Natural killer cell treated with Interleukin-12 subunit alpha and Interleukin-12 subunit beta and Interleukin-15 and Interleukin-18, amount 100 ng/mL, for 72 hours (primary cell): ENCODE measurements at regions not wholly inside any gene's neighbourhood (a gene's known extent, or its start where the extent isn't known, plus 50 kb on each side); places are given as distances from the start of the nearest gene placed in this dataset.
"Not testable (repeated sequence)": the region's sequence is repeated elsewhere in the genome, so short reads cannot be mapped to it uniquely, and the experiment has no call there.

Source experiments
- ATAC-seq, 2 donors: fragments of 150-1000 bp; cut with Tn5 transposase in 1 of 2; sonication (Bioruptor Pico), chemical (Tn5 transposase) in 1 of 2; 2 replicates each; pipeline ENCODE4 v1.10.0; 2021
- DNase-seq: peaks from one replicate; pipeline ENCODE4 v3.0.0; 2022; ENCODE audit warnings: low spot score
- H3K27ac Mint-ChIP-seq, 2 donors: 1 replicate in 1 of 2; 2 replicates in 1 of 2; pipeline ENCODE4 v1.8.0; 2022; ENCODE audit warnings: mixed read lengths in 2 of 2, mild to moderate bottlenecking in 1 of 2, moderate library complexity in 1 of 2
- H3K27me3 Mint-ChIP-seq, 2 donors: 1 replicate in 1 of 2; 2 replicates in 1 of 2; pipeline ENCODE4 v1.8.0; 2022; ENCODE audit warnings: mixed read lengths in 2 of 2
- H3K36me3 Mint-ChIP-seq: one replicate; pipeline ENCODE4 v1.8.0; 2022; ENCODE audit warnings: mixed read lengths
- H3K4me1 Mint-ChIP-seq, 2 donors: 1 replicate in 1 of 2; 2 replicates in 1 of 2; pipeline ENCODE4 v1.8.0; 2022; ENCODE audit warnings: low read depth in 2 of 2, mixed read lengths in 2 of 2, mild to moderate bottlenecking in 1 of 2
- H3K4me3 Mint-ChIP-seq: one replicate; pipeline ENCODE4 v1.8.0; 2022; ENCODE audit warnings: mixed read lengths
- H3K9me3 Mint-ChIP-seq: 2 replicates; pipeline ENCODE4 v1.8.0; 2022; ENCODE audit warnings: mixed read lengths

DNA sequence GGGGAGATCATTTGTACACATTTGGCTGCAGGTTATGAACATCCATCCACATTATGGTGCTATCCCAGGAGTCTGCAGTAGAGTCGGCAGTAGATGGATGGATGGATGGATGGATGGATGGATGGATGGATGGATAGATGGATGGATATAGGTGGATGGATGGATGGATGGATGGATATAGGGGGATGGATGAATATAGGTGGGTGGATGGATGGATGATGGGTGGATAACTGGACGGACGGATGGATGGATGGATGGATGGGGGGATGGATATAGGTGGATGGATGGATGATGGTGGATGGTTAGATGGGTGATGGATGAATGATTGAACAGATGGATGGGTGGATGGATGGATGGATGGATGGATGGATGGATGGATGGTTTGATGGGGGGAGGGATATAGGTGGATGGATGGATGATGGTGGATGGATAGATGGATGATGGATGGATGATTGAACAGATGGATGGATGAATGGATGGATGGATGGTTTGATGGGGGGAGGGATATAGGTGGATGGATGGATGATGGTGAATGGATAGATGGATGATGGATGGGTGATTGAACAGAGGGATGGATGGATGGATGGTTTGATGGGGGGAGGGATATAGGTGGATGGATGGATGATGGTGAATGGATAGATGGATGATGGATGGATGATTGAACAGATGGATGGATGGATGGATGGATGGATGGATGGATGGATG is 65.3 kb upstream of the PRR5 start:
- not testable (repeated sequence) for H3K4me3 Mint-ChIP-seq, H3K9me3 Mint-ChIP-seq, ATAC-seq, H3K27me3 Mint-ChIP-seq, DNase-seq, H3K36me3 Mint-ChIP-seq
- Mint-ChIP-seq H3K4me1 (peaks cover 0 to 12% of the 10 kb centered on the region in 2 donors), H3K27ac (peak overlapping the region in 1 of 2 donors; percentile 19)

- H3K27ac Mint-ChIP-seq, H3K36me3 Mint-ChIP-seq, DNase-seq, H3K4me3 Mint-ChIP-seq, ATAC-seq, H3K27me3 Mint-ChIP-seq, H3K9me3 Mint-ChIP-seq: not testable (repeated sequence)
- H3K4me1 Mint-ChIP-seq: peaks cover 8 to 16% of the 10 kb centered on the region in 2 donors
Observed at GRCh38 chr22:44635567-44635966, 66.4 kb upstream of the PRR5 start.

GRCh38 chr22:44634426-44635321 is 67.3 kb upstream of the PRR5 start:
- ATAC-seq (no peak), DNase-seq (no peak)
- Mint-ChIP-seq H3K9me3 (peaks cover 6% of the 10 kb centered on the region), H3K27ac (no peak overlapping the region), H3K4me3 (no peak overlapping the region), H3K27me3 (no peaks in the 10 kb centered on the region), H3K4me1 (peaks cover 8 to 16% of the 10 kb centered on the region in 2 donors), H3K36me3 (peaks cover 5% of the 10 kb centered on the region)

DNA sequence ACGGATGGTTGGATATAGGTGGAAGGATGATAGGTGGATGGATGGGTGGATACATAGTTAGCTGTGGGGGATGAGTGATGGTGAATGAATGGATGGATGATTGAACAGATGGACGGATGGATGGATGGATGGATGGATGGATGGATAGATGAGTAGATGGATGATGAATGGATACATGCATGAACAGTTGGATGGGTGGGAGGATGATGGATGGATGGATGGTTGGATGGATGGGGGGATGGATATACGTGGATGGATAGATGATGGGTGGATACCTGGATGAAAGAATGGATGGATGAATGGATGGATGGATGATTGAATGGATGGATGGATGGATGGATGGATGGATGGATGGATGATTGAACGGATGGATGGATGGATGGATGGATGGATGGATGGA is 68.4 kb upstream of the PRR5 start:
- ATAC-seq (no peak), DNase-seq (no peak)
- Mint-ChIP-seq H3K27ac (no peak overlapping the region), H3K4me1 (peaks cover 8 to 16% of the 10 kb centered on the region in 2 donors), H3K9me3 (peaks cover 6% of the 10 kb centered on the region), H3K27me3 (no peaks in the 10 kb centered on the region), H3K4me3 (no peak overlapping the region), H3K36me3 (peaks cover 5% of the 10 kb centered on the region)

- H3K27me3 Mint-ChIP-seq: no peaks in the 10 kb centered on the region
- DNase-seq (no peak), ATAC-seq (peak; percentile 67 to 79)
- no peak overlapping the region for H3K4me3 Mint-ChIP-seq
- H3K9me3 Mint-ChIP-seq: peaks cover 6% of the 10 kb centered on the region
- peaks cover 8 to 16% of the 10 kb centered on the region in 2 donors for H3K4me1 Mint-ChIP-seq
- H3K36me3 Mint-ChIP-seq: peaks cover 5% of the 10 kb centered on the region
- no peak overlapping the region for H3K27ac Mint-ChIP-seq
Observed at GRCh38 chr22:44632541-44633396, 69.2 kb upstream of the PRR5 start.

- DNase-seq (no peak), ATAC-seq (no peak)
- Mint-ChIP-seq H3K27me3 (no peaks in the 10 kb centered on the region), H3K9me3 (no peaks in the 10 kb centered on the region), H3K27ac (no peak overlapping the region), H3K36me3 (peaks cover 5% of the 10 kb centered on the region), H3K4me1 (peaks cover 13 to 15% of the 10 kb centered on the region in 2 donors), H3K4me3 (no peak overlapping the region)
Observed at GRCh38 chr22:44630826-44631225, 71.2 kb upstream of the PRR5 start.

DNA sequence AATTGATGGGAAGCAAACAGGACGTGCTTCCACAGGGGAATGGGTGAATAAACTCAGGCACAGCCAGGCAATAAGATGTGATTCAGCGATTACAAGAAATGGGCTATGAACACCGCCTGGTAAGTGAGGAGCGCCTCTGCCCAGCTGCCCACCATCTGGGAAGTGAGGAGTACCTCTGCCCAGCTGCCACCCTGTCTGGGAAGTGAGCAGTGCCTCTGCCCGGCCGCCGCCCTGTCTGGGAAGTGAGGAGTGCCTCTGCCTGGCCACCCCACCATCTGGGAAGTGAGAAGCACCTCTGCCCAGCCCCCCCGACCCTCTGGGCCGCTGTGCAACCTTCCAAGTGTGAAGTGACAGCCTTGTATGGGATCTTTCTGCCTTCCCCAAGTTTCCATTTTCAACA is 73.2 kb upstream of the PRR5 start:
- Mint-ChIP-seq H3K36me3 (peaks cover 5% of the 10 kb centered on the region), H3K9me3 (no peaks in the 10 kb centered on the region), H3K4me1 (peaks cover 8 to 15% of the 10 kb centered on the region in 2 donors), H3K4me3 (no peak overlapping the region), H3K27me3 (no peaks in the 10 kb centered on the region), H3K27ac (no peak overlapping the region)
- ATAC-seq: no peak
- no peak for DNase-seq

DNA sequence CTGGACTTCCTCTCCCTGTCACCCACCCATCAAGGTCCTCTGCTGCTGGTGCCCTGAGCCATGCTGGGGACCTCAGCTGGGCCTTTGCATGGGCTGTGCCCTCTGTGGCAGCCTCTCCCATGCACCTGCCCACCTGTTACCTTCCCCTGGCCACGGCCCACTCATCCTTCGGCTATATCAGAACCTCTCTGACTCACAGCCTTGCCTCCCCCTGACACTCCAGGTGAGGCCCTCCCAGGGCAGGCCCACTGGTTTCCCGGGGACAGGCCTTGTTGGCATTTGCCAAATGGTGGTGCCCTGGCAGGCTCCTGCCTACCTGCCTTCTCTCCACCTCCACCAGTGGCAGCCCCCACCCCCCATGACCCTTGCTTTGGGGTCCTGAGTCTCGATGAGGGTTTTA is 73.7 kb upstream of the PRR5 start:
- H3K27me3 Mint-ChIP-seq: peaks cover 0 to 2% of the 10 kb centered on the region in 2 donors

DNA sequence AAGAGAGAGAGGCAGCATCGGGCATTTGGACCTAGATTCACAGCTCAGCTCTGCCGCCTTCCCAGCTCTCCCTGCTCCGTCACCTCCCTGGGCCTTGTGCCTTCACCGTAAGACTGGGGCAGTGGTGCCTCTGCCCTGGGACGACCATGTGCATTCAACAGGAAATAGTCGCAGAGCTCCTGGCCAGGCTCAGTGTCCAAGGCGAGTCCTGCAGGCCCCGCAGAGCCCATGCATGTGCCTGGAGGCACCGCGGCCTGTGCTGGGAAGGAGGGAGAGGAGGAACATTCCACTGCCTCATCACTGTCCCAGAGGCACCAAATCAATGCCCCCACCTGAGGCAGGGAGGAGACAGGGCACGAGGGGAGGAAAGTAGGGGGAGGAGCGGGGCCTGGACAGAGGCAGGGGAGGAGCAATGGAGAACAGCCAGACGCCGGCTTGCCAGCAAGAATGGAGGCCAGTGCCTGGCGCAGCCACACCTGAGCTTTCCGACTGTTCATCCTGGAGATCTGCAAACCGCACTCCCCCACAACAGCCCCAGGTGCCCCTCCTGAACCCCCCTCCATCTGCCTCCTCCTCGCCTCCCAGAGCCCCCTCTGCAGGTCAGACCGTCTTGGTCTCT is 74.4 kb upstream of the PRR5 start:
- Mint-ChIP-seq H3K4me3 (no peak overlapping the region), H3K27me3 (peaks cover 0 to 3% of the 10 kb centered on the region in 2 donors), H3K9me3 (no peaks in the 10 kb centered on the region), H3K36me3 (peaks cover 5% of the 10 kb centered on the region), H3K27ac (no peak overlapping the region), H3K4me1 (peaks cover 11 to 15% of the 10 kb centered on the region in 2 donors)
- ATAC-seq (no peak), DNase-seq (no peak)

More for the DNA sequence above, 73.7 kb upstream of the PRR5 start:
- DNase-seq: no peak
- Mint-ChIP-seq H3K9me3 (no peaks in the 10 kb centered on the region), H3K4me1 (peaks cover 10 to 15% of the 10 kb centered on the region in 2 donors), H3K27ac (no peak overlapping the region), H3K36me3 (peaks cover 5% of the 10 kb centered on the region), H3K4me3 (no peak overlapping the region)
- no peak for ATAC-seq

GRCh38 chr22:44625981-44626687 is 75.9 kb upstream of the PRR5 start:
- no peak overlapping the region for H3K27ac Mint-ChIP-seq
- H3K36me3 Mint-ChIP-seq: peaks cover 1% of the 10 kb centered on the region
- no peak overlapping the region for H3K4me3 Mint-ChIP-seq
- DNase-seq (peak; percentile 83), ATAC-seq (peak; percentile 78 to 82)
- no peaks in the 10 kb centered on the region for H3K9me3 Mint-ChIP-seq
- H3K4me1 Mint-ChIP-seq: peaks cover 9 to 10% of the 10 kb centered on the region in 2 donors
- H3K27me3 Mint-ChIP-seq: peaks cover 0 to 3% of the 10 kb centered on the region in 2 donors

- ATAC-seq (no peak), DNase-seq (no peak)
- Mint-ChIP-seq H3K27ac (no peak overlapping the region), H3K36me3 (no peaks in the 10 kb centered on the region), H3K4me1 (peaks cover 9 to 12% of the 10 kb centered on the region in 2 donors), H3K9me3 (no peaks in the 10 kb centered on the region), H3K27me3 (peaks cover 0 to 3% of the 10 kb centered on the region in 2 donors), H3K4me3 (no peak overlapping the region)
Observed at GRCh38 chr22:44625421-44625760, 76.6 kb upstream of the PRR5 start.

DNA sequence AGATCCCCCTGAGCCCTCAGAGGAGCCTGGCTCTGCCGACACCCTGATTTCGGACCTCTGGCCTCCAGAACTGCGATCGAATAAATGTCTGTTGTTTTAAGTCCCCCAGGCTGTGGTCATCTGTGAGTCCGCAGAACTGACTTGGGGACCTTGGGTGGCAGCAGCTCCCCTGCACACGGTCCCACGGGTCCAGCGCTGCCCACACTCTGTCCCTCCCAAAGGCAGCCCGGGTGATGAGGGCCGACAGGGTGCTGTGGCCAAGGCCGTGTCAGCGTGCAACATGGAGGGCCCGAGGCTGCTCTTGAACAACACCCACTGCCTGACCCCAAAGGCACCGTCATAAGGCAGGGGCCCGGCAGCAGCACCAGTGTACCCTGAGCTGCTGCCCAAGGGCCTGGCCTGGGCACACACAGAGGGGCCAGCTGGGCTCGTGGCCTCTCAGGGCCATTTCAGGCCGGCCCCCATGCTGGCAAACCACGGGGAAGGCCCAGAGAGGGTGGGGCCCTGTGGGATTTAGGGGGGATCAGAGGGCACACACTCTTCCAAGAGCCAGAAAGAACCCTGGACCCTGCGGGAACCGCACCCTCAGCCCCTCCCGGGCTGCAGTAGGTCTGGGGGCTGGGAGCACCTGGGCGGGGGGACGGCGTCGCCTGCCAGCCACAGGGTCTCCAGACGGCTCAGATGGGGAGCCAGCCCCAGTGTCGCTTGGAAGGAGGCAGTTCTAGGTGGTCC is 77.1 kb upstream of the PRR5 start:
- H3K27ac Mint-ChIP-seq: no peak overlapping the region
- H3K36me3 Mint-ChIP-seq: no peaks in the 10 kb centered on the region
- H3K9me3 Mint-ChIP-seq: no peaks in the 10 kb centered on the region
- peaks cover 0 to 3% of the 10 kb centered on the region in 2 donors for H3K27me3 Mint-ChIP-seq
- no peak for ATAC-seq
- peaks cover 10 to 14% of the 10 kb centered on the region in 2 donors for H3K4me1 Mint-ChIP-seq
- no peak overlapping the region for H3K4me3 Mint-ChIP-seq
- no peak for DNase-seq
